ENCODE measurements at regions not wholly inside any gene's neighbourhood (a gene's known extent, or its start where the extent isn't known, plus 50 kb on each side); places are given as distances from the start of the nearest gene placed in this dataset.

DNA sequence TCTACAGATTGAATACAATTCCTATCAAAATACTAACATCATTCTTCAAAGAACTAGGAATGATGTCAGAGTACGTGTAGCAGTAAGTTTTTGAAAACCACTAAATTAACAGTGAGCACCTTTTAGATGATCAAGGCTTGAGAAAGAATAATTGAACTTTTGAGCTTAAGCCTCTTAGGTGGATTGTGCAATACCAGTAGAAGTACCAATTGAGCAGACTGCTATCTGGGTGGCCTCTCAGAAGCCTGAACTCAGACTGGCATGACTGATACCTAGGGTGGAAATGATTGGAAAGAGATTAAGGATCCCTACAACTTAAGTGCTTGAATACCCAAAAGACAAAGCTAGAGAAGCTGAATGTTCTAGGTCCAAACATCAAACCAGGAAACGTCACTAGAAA lies 200.3 kb upstream of the GALNTL6 start:
- no peaks in the 10 kb centered on the region for H3K36me3 ChIP-seq (ENCODE audit: control insufficient read depth in 2 of 3, insufficient read depth in 3 of 3, low read length in 3 of 3)
- H3K4me1 ChIP-seq (ENCODE audit: control insufficient read depth in 2 of 3, insufficient read depth in 2 of 3, low read depth in 1 of 3, low read length in 3 of 3), result no peaks in the 10 kb centered on the region
- no peak overlapping the region for H3K27ac ChIP-seq (ENCODE audit: low read depth in 2 of 2, low read length in 2 of 2)
- intact Hi-C loops (cut with DNase I), result no loop called here
- no peaks in the 10 kb centered on the region for H3K9me3 ChIP-seq (ENCODE audit: control insufficient read depth in 2 of 3, insufficient read depth in 1 of 3, low read length in 3 of 3)
- no peaks in the 10 kb centered on the region for H3K27me3 ChIP-seq (ENCODE audit: control insufficient read depth, insufficient read depth, low read length)
- TF ChIP-seq, protein P1, sequence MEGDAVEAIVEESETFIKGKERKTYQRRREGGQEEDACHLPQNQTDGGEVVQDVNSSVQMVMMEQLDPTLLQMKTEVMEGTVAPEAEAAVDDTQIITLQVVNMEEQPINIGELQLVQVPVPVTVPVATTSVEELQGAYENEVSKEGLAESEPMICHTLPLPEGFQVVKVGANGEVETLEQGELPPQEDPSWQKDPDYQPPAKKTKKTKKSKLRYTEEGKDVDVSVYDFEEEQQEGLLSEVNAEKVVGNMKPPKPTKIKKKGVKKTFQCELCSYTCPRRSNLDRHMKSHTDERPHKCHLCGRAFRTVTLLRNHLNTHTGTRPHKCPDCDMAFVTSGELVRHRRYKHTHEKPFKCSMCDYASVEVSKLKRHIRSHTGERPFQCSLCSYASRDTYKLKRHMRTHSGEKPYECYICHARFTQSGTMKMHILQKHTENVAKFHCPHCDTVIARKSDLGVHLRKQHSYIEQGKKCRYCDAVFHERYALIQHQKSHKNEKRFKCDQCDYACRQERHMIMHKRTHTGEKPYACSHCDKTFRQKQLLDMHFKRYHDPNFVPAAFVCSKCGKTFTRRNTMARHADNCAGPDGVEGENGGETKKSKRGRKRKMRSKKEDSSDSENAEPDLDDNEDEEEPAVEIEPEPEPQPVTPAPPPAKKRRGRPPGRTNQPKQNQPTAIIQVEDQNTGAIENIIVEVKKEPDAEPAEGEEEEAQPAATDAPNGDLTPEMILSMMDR (IDR thresholded peaks at IDR 0.05; ENCODE audit: borderline replicate concordance, extremely low read depth, insufficient read depth), result no peak
- DNase-seq, result no peak
- no peak overlapping the region for H3K4me3 ChIP-seq (ENCODE audit: low read length in 3 of 3)
- H3K9ac ChIP-seq (ENCODE audit: low read length in 3 of 3), result no peak overlapping the region
- no peak for FAIRE-seq

DNA sequence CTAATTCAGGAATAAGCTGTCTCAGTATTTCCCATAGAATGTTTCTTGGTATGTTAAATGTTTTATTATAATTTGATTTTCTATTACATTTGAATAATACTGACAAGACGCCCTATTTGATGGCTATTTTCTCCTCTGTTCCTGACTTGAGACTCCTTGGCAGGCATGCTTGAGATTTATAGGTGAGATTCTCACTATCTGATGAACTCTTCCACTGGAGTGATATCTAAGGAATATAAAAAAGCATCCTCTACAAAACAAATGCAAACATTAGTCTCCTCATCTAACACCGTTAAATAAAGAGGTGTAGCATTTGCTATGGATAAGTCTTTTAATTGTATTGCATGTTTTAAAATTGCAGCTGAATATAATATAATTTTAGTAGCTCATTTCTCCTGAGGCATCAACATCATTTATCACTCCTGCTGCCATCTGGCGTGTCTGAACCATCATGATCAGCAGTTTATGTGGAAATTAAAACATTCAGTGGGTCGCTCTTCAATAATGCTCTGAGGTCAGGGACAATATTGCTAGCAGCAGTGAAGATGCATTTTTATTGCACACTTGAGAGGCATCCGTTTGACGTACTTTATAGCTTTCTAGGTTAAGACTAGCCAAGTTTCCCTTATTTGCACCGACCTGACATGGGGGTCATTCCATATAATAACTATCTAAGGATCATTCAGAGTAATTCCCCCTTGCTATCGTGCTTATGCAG lies 210.4 kb upstream of the GALNTL6 start:
- H3K4me3 ChIP-seq (ENCODE audit: low read length in 3 of 3), result no peak overlapping the region
- FAIRE-seq (no peak), DNase-seq (peak in 1 of 5 donors; percentile 12)
- no peaks in the 10 kb centered on the region for H3K27me3 ChIP-seq (ENCODE audit: control insufficient read depth, insufficient read depth, low read length)
- H3K27ac ChIP-seq (ENCODE audit: low read depth in 2 of 2, low read length in 2 of 2), result no peak overlapping the region
- no peaks in the 10 kb centered on the region for H3K4me1 ChIP-seq (ENCODE audit: control insufficient read depth in 2 of 3, insufficient read depth in 2 of 3, low read depth in 1 of 3, low read length in 3 of 3)
- intact Hi-C loops (cut with DNase I), result no loop called here
- H3K9ac ChIP-seq (ENCODE audit: low read length in 3 of 3), result no peak overlapping the region
- H3K9me3 ChIP-seq (ENCODE audit: control insufficient read depth in 2 of 3, insufficient read depth in 1 of 3, low read length in 3 of 3), result no peaks in the 10 kb centered on the region
- TF ChIP-seq, protein P1 (IDR thresholded peaks at IDR 0.05; ENCODE audit: borderline replicate concordance, extremely low read depth, insufficient read depth), result no peak
- H3K36me3 ChIP-seq (ENCODE audit: control insufficient read depth in 2 of 3, insufficient read depth in 3 of 3, low read length in 3 of 3), result no peaks in the 10 kb centered on the region

DNA sequence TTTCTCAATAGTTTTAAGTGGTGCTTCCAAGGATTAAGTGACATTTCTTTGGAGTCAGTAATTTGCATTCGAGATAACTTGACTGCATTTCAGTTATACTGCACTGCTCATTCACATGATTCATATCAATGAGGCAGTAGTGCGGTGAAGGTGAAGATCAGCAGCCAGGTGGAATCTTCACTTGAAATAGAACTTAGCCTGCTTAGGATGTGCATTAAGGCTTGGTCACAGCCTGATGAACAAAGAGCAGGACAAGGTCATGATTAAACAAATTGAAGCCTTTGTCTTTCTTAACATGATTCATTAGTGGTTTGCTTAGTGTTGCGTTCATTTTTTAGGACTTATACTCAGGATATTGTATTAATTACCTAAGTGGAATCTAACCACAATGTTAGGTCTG lies 212.1 kb upstream of the GALNTL6 start:
- FAIRE-seq, result no peak
- no peak overlapping the region for H3K4me3 ChIP-seq (ENCODE audit: low read length in 3 of 3)
- no peak overlapping the region for H3K9ac ChIP-seq (ENCODE audit: low read length in 3 of 3)
- H3K27ac ChIP-seq (ENCODE audit: low read depth in 2 of 2, low read length in 2 of 2), result no peak overlapping the region
- H3K4me1 ChIP-seq (ENCODE audit: control insufficient read depth in 2 of 3, insufficient read depth in 2 of 3, low read depth in 1 of 3, low read length in 3 of 3), result no peaks in the 10 kb centered on the region
- H3K36me3 ChIP-seq (ENCODE audit: control insufficient read depth in 2 of 3, insufficient read depth in 3 of 3, low read length in 3 of 3), result no peaks in the 10 kb centered on the region
- no peaks in the 10 kb centered on the region for H3K27me3 ChIP-seq (ENCODE audit: control insufficient read depth, insufficient read depth, low read length)
- intact Hi-C loops (cut with DNase I), result no loop called here
- DNase-seq, result no peak
- no peaks in the 10 kb centered on the region for H3K9me3 ChIP-seq (ENCODE audit: control insufficient read depth in 2 of 3, insufficient read depth in 1 of 3, low read length in 3 of 3)
- TF ChIP-seq, protein P1 (IDR thresholded peaks at IDR 0.05; ENCODE audit: borderline replicate concordance, extremely low read depth, insufficient read depth), result no peak

DNA sequence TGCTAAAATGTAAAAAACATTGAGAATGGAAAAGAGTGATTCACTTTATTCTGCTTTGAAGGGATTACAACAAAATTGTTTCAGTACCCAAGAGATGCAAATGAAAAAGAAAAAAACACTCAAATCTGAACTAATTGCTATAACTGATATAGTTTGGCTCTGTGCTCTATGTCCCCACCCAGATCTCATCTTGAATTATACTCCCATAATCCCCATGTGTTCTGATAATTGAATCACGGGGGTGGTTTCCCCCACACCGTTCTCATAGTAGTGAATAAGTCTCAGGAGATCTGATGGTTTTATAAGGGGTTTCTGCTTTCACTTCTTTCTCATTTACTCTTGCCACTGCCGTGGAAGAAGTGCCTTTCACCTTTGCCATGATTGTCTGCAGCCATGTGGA lies 213.6 kb upstream of the GALNTL6 start:
- intact Hi-C loops (cut with DNase I), result no loop called here
- no peak overlapping the region for H3K9ac ChIP-seq (ENCODE audit: low read length in 3 of 3)
- no peaks in the 10 kb centered on the region for H3K9me3 ChIP-seq (ENCODE audit: control insufficient read depth in 2 of 3, insufficient read depth in 1 of 3, low read length in 3 of 3)
- no peaks in the 10 kb centered on the region for H3K4me1 ChIP-seq (ENCODE audit: control insufficient read depth in 2 of 3, insufficient read depth in 2 of 3, low read depth in 1 of 3, low read length in 3 of 3)
- no peak overlapping the region for H3K27ac ChIP-seq (ENCODE audit: low read depth in 2 of 2, low read length in 2 of 2)
- TF ChIP-seq, protein P1 (IDR thresholded peaks at IDR 0.05; ENCODE audit: borderline replicate concordance, extremely low read depth, insufficient read depth), result no peak
- H3K4me3 ChIP-seq (ENCODE audit: low read length in 3 of 3), result no peak overlapping the region
- H3K27me3 ChIP-seq (ENCODE audit: control insufficient read depth, insufficient read depth, low read length), result no peaks in the 10 kb centered on the region
- no peaks in the 10 kb centered on the region for H3K36me3 ChIP-seq (ENCODE audit: control insufficient read depth in 2 of 3, insufficient read depth in 3 of 3, low read length in 3 of 3)
- FAIRE-seq (no peak), DNase-seq (no peak)

All from kidney (tissue), 13 donors.